ENCODE measurements at regions not wholly inside any gene's neighbourhood (a gene's known extent, or its start where the extent isn't known, plus 50 kb on each side); places are given as distances from the start of the nearest gene placed in this dataset.

DNA sequence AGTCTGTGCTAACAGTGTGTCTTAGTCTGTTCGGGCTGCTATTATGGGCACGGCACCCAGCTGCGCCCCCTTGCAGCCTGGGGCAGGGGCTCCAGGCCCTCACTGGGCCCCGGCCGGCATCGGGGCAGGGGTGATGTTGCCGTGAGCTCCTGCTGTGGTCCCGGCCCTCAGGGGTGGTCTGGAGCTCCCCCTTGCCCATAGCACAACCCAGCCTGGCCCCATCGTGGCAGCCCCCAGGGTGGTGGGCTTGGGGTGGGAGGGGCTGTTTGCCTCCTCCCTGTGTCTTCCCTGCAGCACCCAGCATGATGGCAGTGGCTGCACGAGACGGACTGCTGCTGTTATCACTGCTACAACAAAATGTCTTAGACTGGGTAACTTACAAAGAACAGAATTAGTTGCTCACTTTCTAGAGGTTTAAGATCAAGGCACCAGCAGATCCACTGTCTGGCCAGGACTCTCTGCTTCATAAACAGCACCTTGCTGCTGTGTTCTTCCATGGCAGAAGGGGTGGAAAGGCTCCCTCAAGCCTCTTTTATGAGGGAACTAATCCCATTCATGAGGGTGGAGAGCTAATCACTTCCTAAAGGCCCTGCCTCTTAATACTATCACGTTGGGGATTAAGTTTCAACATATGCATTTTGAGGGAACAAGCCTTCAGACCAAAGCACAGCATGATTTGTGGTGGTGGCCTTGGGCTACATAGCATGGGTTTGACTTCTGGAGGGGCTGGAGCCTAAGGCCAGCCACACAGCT, 149.5 kb downstream of the SEC23IP start:
- TF ChIP-seq FOXK2 (IDR thresholded peaks at IDR 0.05) (no peak), ARNT (IDR thresholded peaks at IDR 0.05) (no peak), BHLHE40 (IDR thresholded peaks at IDR 0.05; ENCODE audit: borderline replicate concordance) (no peak), SP1 (IDR thresholded peaks at IDR 0.05) (no peak), ELF4 (IDR thresholded peaks at IDR 0.05) (no peak), L3MBTL2 (conservative IDR thresholded peaks at IDR 0.05) (no peak), ZNF384 (IDR thresholded peaks at IDR 0.05) (no peak), SUZ12 (IDR thresholded peaks at IDR 0.05) (no peak), FOXM1 (IDR thresholded peaks at IDR 0.05; ENCODE audit: borderline replicate concordance) (no peak), NFRKB (IDR thresholded peaks at IDR 0.05) (no peak)
